HEK293 (cell line): ENCODE measurements at regions not wholly inside any gene's neighbourhood (a gene's known extent, or its start where the extent isn't known, plus 50 kb on each side); places are given as distances from the start of the nearest gene placed in this dataset.

Experiments
- CTCF ChIP-seq: fragments of 450-650 bp; formaldehyde crosslinking; IDR thresholded peaks from 2 replicates; pipeline ENCODE4 v1.5.1; 2016; ENCODE audit warnings: missing biosample characterization, missing genetic modification characterization
- SP2 ChIP-seq: fragments of 450-650 bp; formaldehyde crosslinking; IDR thresholded peaks from 2 replicates; pipeline ENCODE4 v1.5.1; 2016; ENCODE audit warnings: missing biosample characterization, missing genetic modification characterization
- ZBTB10 ChIP-seq: fragments of 450-650 bp; formaldehyde crosslinking; IDR thresholded peaks from 2 replicates; pipeline ENCODE4 v1.5.1; 2016; ENCODE audit warnings: missing biosample characterization, missing genetic modification characterization
- ZBTB21 ChIP-seq: fragments of 450-650 bp; formaldehyde crosslinking; IDR thresholded peaks from 2 replicates; pipeline ENCODE4 v1.5.1; 2017; ENCODE audit warnings: missing biosample characterization, missing genetic modification characterization
- ZNF121 ChIP-seq: fragments of 450-650 bp; formaldehyde crosslinking; IDR thresholded peaks from 2 replicates; pipeline ENCODE4 v1.5.1; 2016; ENCODE audit warnings: missing biosample characterization, missing genetic modification characterization
- ZNF23 ChIP-seq: fragments of 450-650 bp; formaldehyde crosslinking; IDR thresholded peaks from 2 replicates; pipeline ENCODE4 v1.5.1; 2016; ENCODE audit warnings: missing biosample characterization, missing genetic modification characterization, borderline replicate concordance
- ZNF354C ChIP-seq: fragments of 450-650 bp; formaldehyde crosslinking; IDR thresholded peaks from 2 replicates; pipeline ENCODE4 v1.5.1; 2016; ENCODE audit warnings: missing biosample characterization, missing genetic modification characterization, low read depth, borderline replicate concordance
- ZNF555 ChIP-seq: fragments of 450-650 bp; formaldehyde crosslinking; conservative IDR thresholded peaks from 2 replicates; pipeline ENCODE4 v1.5.1; 2017; ENCODE audit warnings: missing biosample characterization, mild to moderate bottlenecking, missing genetic modification characterization, inconsistent platforms
- ZNF791 ChIP-seq: fragments of 450-650 bp; formaldehyde crosslinking; IDR thresholded peaks from 2 replicates; pipeline ENCODE4 v1.5.1; 2016; ENCODE audit warnings: missing biosample characterization, missing genetic modification characterization

GRCh38 chr6:90678049-90678779 lies 91.3 kb upstream of the MAP3K7 start:
- TF ChIP-seq SP2 = no peak
- no peak for TF ChIP-seq ZNF555 (tag by site-specific recombination)
- TF ChIP-seq ZBTB10 (tag by site-specific recombination) = no peak
- TF ChIP-seq ZNF354C = no peak
- no peak for TF ChIP-seq ZNF121
- TF ChIP-seq ZNF791 (tag by site-specific recombination) = no peak
- TF ChIP-seq ZNF23 (tag by site-specific recombination) = no peak
- no peak for TF ChIP-seq ZBTB21 (tag by site-specific recombination)
- TF ChIP-seq CTCF (tag by site-specific recombination) = no peak
